Transverse colon (tissue), 4 donors: ENCODE measurements at regions not wholly inside any gene's neighbourhood (a gene's known extent, or its start where the extent isn't known, plus 50 kb on each side); places are given as distances from the start of the nearest gene placed in this dataset.
A peak's percentile ranks its signal among the peaks of the same experiment; 100 is the strongest.

ENCODE experiments used
- DNase-seq: peaks from one replicate; pipeline ENCODE4 v3.0.0-alpha.2; 2019
- H3K27ac ChIP-seq, 4 donors: fragments of 200-600 bp; sonication (generic); 2 replicates each; pipeline ENCODE4 v1.5.1; 2016 to 2018; ENCODE audit warnings: inconsistent platforms in 4 of 4
- H3K27me3 ChIP-seq: fragments of 200-600 bp; sonication (generic); 2 replicates; pipeline ENCODE4 v1.5.1; 2017; ENCODE audit warnings: inconsistent platforms
- H3K36me3 ChIP-seq, 4 donors: fragments of 200-600 bp; sonication (generic); 2 replicates each; pipeline ENCODE4 v1.5.1; 2017 to 2019; ENCODE audit warnings: inconsistent platforms in 4 of 4
- H3K4me1 ChIP-seq, 4 donors: fragments of 200-600 bp; sonication (generic); 2 replicates each; pipeline ENCODE4 v1.5.1; 2017 to 2020; ENCODE audit warnings: inconsistent platforms in 4 of 4
- H3K4me3 ChIP-seq, 4 donors: fragments of 200-600 bp; sonication (generic); 1 replicate in 1 of 4; 2 replicates in 3 of 4; pipeline versions ENCODE4 v1.5.1 to v1.6.1; 2017 to 2019; ENCODE audit warnings: inconsistent platforms in 4 of 4
- H3K9me3 ChIP-seq, 2 donors: fragments of 200-600 bp; sonication (generic); 2 replicates each; pipeline ENCODE4 v1.5.1; 2017 to 2019; ENCODE audit warnings: inconsistent platforms in 2 of 2
- EP300 ChIP-seq: sonication (generic); formaldehyde crosslinking; IDR thresholded peaks from one replicate; pipeline ENCODE4 v1.6.1; 2017; ENCODE audit warnings: antibody characterized with exemption, low read depth
- POLR2A ChIP-seq: fragments of 450-650 bp; IDR thresholded peaks from one replicate; pipeline ENCODE4 v1.6.1; 2016; ENCODE audit warnings: antibody characterized with exemption, mild to moderate bottlenecking, moderate library complexity
- POLR2AphosphoS5 ChIP-seq, 3 donors: sonication (generic); formaldehyde crosslinking; IDR thresholded peaks; one replicate each; pipeline ENCODE4 v1.6.1; 2016; ENCODE audit warnings: antibody characterized with exemption in 3 of 3
- WGBS, 2 donors: methylation state at CpG; one replicate each; pipeline ENCODE4 v1.1.5; 2018; ENCODE audit warnings: low coverage in 1 of 2; 5-methylcytosine and 5-hydroxymethylcytosine counted together
- in situ Hi-C, 4 donors: fragments of 200-750 bp; cut with MboI; loops; one replicate each; pipeline versions ENCODE4 v1.15.0 to v1.15.1; 2017; ENCODE audit warnings: low sequenced_read_pairs in 3 of 4, low pct_ligation_motif_present in 1 of 4, low pct_unique_long_range_greater_than_20kb in 1 of 4
- intact Hi-C: fragments of 100-400 bp; cut with DNase I; formaldehyde crosslinking; loops from one replicate; pipeline ENCODE4 v1.15.1; 2023; ENCODE audit warnings: low total_unique reads
- TF ChIP-seq, protein P1 (sequence below), 5 experiments: fragments of 200-600 bp in 3 of 5; fragments of 450-650 bp in 2 of 5; sonication (generic) in 3 of 5; IDR thresholded peaks; 1 replicate in 2 of 5; 2 replicates in 3 of 5; pipeline ENCODE4 v1.5.1; 2016 to 2017; ENCODE audit warnings: antibody characterized with exemption in 5 of 5, inconsistent platforms in 3 of 5, mild to moderate bottlenecking in 2 of 5, moderate library complexity in 1 of 5

DNA sequence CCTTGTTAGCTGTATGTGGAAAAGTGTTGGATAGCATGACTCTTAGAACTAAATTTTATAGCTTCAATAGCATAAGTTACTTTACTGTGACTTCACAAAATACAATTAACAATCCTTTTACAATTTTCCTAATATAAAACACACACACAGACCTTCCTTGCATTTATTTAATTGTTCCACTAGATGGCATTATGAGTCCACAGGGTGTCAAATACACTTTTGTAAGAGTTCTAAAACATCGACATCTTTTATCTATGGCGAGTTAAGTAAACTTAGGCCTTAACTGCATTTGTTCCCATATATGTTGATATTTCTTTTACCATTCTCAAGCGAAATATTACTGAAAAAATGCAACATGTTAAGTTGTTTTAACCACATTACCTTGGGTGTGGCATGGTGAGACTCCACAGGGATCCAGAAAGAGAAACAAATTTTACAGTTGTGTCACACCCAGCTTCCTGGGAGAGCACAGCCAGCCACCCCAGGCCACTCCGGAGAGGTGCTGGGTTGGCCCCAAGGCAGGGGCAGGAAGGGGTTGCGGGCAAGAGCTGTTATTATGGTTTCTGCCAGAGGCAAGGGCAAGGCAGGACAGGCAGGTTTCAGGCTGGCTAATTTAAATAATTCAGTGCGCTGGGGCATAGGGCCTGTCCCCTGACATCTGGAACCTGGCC is 312.4 kb upstream of the MC4R start:
- Histone ChIP-seq H3K4me3 (no peak overlapping the region), H3K27ac (no peak overlapping the region), H3K27me3 (no peaks in the 10 kb centered on the region), H3K9me3 (no peaks in the 10 kb centered on the region), H3K36me3 (no peaks in the 10 kb centered on the region), H3K4me1 (no peaks in the 10 kb centered on the region)
- intact Hi-C loops (no loop called here), in situ Hi-C loops (no loop called here)
- WGBS, 2 donors: 7 to 30% methylated on average over 2 to 6 of the region's 6 CpGs
- TF ChIP-seq, protein P1, sequence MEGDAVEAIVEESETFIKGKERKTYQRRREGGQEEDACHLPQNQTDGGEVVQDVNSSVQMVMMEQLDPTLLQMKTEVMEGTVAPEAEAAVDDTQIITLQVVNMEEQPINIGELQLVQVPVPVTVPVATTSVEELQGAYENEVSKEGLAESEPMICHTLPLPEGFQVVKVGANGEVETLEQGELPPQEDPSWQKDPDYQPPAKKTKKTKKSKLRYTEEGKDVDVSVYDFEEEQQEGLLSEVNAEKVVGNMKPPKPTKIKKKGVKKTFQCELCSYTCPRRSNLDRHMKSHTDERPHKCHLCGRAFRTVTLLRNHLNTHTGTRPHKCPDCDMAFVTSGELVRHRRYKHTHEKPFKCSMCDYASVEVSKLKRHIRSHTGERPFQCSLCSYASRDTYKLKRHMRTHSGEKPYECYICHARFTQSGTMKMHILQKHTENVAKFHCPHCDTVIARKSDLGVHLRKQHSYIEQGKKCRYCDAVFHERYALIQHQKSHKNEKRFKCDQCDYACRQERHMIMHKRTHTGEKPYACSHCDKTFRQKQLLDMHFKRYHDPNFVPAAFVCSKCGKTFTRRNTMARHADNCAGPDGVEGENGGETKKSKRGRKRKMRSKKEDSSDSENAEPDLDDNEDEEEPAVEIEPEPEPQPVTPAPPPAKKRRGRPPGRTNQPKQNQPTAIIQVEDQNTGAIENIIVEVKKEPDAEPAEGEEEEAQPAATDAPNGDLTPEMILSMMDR (IDR thresholded peaks at IDR 0.05): peak; percentile 20 to 45 (median 30)
- no peak for TF ChIP-seq POLR2AphosphoS5 (IDR thresholded peaks at IDR 0.05)
- DNase-seq: no peak

DNA sequence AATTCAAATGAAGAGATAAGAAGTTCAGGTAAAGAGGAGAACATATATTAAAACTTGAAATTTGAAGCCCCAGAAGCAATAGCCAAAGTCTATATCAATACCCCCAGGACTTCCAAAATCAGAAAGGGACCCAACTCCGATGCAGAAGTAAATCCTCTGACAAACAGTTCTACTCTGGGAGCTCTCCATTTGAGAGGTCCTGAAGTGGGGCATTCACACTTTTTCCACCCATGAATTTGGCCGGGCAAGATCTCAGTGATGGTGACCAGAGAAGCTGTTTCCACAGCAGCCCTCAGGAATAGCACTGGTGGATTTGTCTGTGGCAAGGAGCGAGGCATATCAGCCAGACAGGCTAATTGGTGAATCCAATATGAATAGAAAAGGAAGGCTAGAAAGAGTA is 313.6 kb upstream of the MC4R start:
- in situ Hi-C loops (no loop called here), intact Hi-C loops (no loop called here)
- no peaks in the 10 kb centered on the region for H3K36me3 ChIP-seq
- no peaks in the 10 kb centered on the region for H3K9me3 ChIP-seq
- no peak for DNase-seq
- no peaks in the 10 kb centered on the region for H3K27me3 ChIP-seq
- no peak overlapping the region for H3K4me3 ChIP-seq
- TF ChIP-seq POLR2A (no peak), EP300 (no peak), POLR2AphosphoS5 (IDR thresholded peaks at IDR 0.05) (no peak)
- TF ChIP-seq, protein P1 (IDR thresholded peaks at IDR 0.05): no peak
- WGBS, 2 donors: 43 to 74% methylated on average over 1 to 3 of the region's 3 CpGs
- H3K27ac ChIP-seq: no peak overlapping the region
- no peaks in the 10 kb centered on the region for H3K4me1 ChIP-seq

DNA sequence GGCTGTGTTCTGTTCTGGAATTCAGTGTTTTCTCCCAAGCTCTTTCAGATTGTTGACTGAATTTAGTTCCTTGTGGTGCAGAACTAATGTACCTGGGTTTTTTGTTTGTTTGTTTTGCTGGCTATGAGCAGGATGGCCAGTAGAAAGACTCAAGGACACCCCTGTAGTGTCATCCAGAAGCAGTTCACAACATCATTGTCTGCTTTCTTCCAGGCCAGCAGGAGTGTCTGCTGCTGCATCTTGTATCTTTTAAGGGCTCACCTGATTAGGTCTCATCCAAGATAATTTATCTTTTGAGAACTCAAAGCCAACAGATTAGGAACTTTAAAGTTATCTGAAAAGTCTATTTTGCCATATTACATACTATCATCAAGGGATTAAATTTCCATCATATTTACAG is 318.5 kb upstream of the MC4R start:
- intact Hi-C loops (no loop called here), in situ Hi-C loops (no loop called here)
- no peaks in the 10 kb centered on the region for H3K36me3 ChIP-seq
- DNase-seq: no peak
- TF ChIP-seq EP300 (no peak), POLR2AphosphoS5 (IDR thresholded peaks at IDR 0.05) (no peak), POLR2A (no peak)
- TF ChIP-seq, protein P1 (IDR thresholded peaks at IDR 0.05): no peak
- H3K4me1 ChIP-seq: no peaks in the 10 kb centered on the region
- no peaks in the 10 kb centered on the region for H3K9me3 ChIP-seq
- no peak overlapping the region for H3K27ac ChIP-seq
- no peak overlapping the region for H3K4me3 ChIP-seq
- no peaks in the 10 kb centered on the region for H3K27me3 ChIP-seq

DNA sequence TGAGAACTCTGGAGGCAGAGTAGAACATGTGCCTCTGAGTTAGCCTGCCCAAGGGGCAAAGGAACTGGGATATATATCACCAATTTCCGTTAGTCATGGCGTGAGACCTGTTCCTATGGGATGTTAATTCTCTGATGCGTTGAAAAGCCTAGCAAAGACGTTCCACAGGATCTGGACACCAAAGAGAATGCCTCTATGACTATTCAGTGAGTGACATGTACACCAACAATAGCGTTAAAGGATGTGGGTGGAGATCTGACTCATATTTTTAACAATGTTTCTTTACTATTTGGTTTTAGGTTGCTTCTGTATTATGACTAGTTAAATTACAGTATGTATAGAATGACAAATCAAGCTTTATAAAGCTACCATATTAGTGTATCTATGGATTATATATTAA is 320.9 kb upstream of the MC4R start:
- DNase-seq: no peak
- intact Hi-C loops (no loop called here), in situ Hi-C loops (no loop called here)
- Histone ChIP-seq H3K4me3 (no peak overlapping the region), H3K4me1 (no peaks in the 10 kb centered on the region), H3K9me3 (no peaks in the 10 kb centered on the region), H3K36me3 (no peaks in the 10 kb centered on the region), H3K27ac (no peak overlapping the region), H3K27me3 (no peaks in the 10 kb centered on the region)
- 72 to 83% methylated on average over 5 of the region's 5 CpGs for WGBS, 2 donors
- TF ChIP-seq, protein P1 (IDR thresholded peaks at IDR 0.05): no peak
- no peak for TF ChIP-seq POLR2A
- no peak for TF ChIP-seq EP300
- TF ChIP-seq POLR2AphosphoS5 (IDR thresholded peaks at IDR 0.05): no peak
